ENCODE measurements at regions not wholly inside any gene's neighbourhood (a gene's known extent, or its start where the extent isn't known, plus 50 kb on each side); places are given as distances from the start of the nearest gene placed in this dataset.
"Not testable (repeated sequence)": the region's sequence is repeated elsewhere in the genome, so short reads cannot be mapped to it uniquely, and the experiment has no call there.

- no peak for DNase-seq (ENCODE audit: low read depth)
- TF ChIP-seq, protein P1, sequence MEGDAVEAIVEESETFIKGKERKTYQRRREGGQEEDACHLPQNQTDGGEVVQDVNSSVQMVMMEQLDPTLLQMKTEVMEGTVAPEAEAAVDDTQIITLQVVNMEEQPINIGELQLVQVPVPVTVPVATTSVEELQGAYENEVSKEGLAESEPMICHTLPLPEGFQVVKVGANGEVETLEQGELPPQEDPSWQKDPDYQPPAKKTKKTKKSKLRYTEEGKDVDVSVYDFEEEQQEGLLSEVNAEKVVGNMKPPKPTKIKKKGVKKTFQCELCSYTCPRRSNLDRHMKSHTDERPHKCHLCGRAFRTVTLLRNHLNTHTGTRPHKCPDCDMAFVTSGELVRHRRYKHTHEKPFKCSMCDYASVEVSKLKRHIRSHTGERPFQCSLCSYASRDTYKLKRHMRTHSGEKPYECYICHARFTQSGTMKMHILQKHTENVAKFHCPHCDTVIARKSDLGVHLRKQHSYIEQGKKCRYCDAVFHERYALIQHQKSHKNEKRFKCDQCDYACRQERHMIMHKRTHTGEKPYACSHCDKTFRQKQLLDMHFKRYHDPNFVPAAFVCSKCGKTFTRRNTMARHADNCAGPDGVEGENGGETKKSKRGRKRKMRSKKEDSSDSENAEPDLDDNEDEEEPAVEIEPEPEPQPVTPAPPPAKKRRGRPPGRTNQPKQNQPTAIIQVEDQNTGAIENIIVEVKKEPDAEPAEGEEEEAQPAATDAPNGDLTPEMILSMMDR (conservative IDR thresholded peaks at IDR 0.05; ENCODE audit: low read length): no peak
- H3K4me3 ChIP-seq (ENCODE audit: low read length): no peak overlapping the region
Measured at GRCh38 chrX:10992110-10992509, 119.0 kb upstream of the HCCS start.

- H3K4me3 ChIP-seq (ENCODE audit: low read length); DNase-seq (ENCODE audit: low read depth): not testable (repeated sequence)
Measured at GRCh38 chrX:11007076-11007475, 104.1 kb upstream of the HCCS start.

DNA sequence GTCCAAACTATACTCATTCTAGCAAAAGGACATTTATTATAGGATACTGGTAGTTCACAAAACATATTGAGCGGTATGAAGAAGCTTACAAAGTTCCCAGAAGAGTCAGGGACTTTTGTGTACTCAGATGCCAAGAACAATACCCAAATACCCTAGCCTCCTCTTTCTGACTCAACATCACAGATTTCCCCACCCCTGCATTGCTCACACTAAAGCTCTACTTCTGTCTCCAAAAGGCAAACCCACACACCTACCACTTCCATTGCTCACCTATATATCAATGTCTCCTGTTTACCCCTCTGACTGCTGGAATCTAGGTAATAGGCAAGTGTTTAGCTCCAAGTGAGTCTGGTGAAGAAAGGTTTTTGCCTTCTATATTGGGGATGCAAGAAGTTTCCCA lies 100.7 kb upstream of the HCCS start:
- no peak for DNase-seq (ENCODE audit: low read depth)
- TF ChIP-seq, protein P1 (conservative IDR thresholded peaks at IDR 0.05; ENCODE audit: low read length): no peak
- H3K4me3 ChIP-seq (ENCODE audit: low read length): no peak overlapping the region

DNA sequence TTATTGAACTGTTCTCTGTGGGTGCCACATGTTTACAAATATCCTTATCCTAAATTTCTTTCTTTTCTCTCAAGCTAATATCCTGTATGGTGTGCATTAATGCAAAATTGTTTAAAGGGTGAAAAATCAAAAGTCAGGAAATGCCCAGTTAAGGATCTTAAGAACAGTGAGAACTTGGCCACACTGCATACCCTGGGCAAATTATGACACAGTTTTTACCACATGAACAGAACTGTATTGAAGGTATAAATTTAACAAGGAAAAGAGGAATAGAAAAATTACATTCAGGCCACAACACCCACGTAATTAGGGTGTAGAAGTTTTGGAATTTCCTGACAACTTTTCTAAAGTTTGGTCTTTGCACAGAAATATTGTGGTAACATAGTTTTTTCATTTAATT lies 94.4 kb upstream of the HCCS start:
- no peak overlapping the region for H3K4me3 ChIP-seq (ENCODE audit: low read length)
- TF ChIP-seq, protein P1 (conservative IDR thresholded peaks at IDR 0.05; ENCODE audit: low read length): no peak
- DNase-seq (ENCODE audit: low read depth): no peak

GRCh38 chrX:11022588-11022987 lies 88.5 kb upstream of the HCCS start:
- H3K4me3 ChIP-seq (ENCODE audit: low read length); DNase-seq (ENCODE audit: low read depth): not testable (repeated sequence)

DNA sequence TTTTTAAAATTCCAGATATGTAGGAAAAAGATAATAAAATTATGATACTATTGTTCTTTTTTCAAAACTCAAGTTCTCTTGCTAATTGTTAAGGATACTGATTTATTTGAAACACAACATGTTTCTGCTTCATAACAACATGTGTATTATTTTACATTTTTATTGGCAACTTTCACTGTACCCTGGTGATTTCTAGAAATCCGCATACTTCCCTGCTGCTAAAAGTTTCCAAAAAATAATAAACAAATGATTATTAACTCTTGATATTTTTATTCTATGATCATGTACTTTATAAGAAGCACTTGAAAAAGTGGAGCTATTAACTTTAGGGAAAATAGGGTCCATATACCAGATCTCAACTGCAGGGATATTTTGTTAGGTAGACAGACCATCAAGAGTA lies 71.2 kb upstream of the HCCS start:
- no peak for DNase-seq (ENCODE audit: low read depth)
- no peak overlapping the region for H3K4me3 ChIP-seq (ENCODE audit: low read length)
- TF ChIP-seq, protein P1 (conservative IDR thresholded peaks at IDR 0.05; ENCODE audit: low read length): no peak

DNA sequence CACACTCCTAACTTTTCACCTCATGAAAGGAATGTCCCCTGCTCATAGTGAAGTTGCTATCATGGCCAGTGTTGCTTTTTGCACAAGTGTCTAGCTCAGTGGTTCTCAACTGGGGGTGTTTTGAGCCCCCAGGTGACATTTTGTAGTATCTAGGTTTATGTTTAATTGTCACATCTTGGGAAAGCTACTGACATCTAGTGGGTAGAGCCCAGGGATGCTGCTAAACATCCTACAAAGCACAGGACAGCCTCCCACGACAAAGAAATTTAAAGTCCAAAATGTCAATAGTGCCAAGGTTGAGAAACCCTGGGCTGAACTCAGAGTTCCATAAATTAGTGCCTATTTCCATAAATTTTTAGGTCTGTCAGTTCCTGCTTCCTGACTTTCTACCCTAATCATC lies 70.7 kb upstream of the HCCS start:
- no peak for DNase-seq (ENCODE audit: low read depth)
- no peak overlapping the region for H3K4me3 ChIP-seq (ENCODE audit: low read length)

DNA sequence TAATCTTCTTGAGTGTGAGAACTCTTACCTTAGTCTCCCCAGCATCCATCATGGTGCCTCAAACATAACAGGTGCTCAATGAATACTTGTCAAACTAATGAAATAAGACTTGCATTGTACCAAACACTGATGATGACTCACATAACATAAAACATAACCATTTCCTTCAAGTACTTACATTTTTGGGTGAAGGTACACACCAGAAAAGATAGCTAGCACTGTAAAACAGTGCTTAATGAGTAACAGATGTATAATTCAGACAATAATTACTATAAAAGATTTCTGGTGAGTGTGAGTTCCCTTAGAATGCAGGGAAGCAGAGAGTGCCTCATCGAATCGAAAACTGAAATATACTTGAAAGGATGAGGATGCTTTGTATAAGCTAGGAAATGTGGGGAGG lies 70.1 kb upstream of the HCCS start:
- DNase-seq (ENCODE audit: low read depth): peak; percentile 32
- H3K4me3 ChIP-seq (ENCODE audit: low read length): no peak overlapping the region
- TF ChIP-seq, protein P1 (conservative IDR thresholded peaks at IDR 0.05; ENCODE audit: low read length): no peak

More for the DNA sequence above, 70.7 kb upstream of the HCCS start:
- TF ChIP-seq, protein P1 (conservative IDR thresholded peaks at IDR 0.05; ENCODE audit: low read length): peak; percentile 28

Data from AG10803 (cell line).